IPS DF 4.7 (cell line): ENCODE measurements at regions not wholly inside any gene's neighbourhood (a gene's known extent, or its start where the extent isn't known, plus 50 kb on each side); places are given as distances from the start of the nearest gene placed in this dataset.
A peak's percentile ranks its signal among the peaks of the same experiment; 100 is the strongest.

Source experiments
- DNase-seq: peaks from one replicate; pipeline ENCODE4 v3.0.0-alpha.2; 2013; ENCODE audit warnings: low spot score; ENCODE audit errors: extremely low read depth

DNA sequence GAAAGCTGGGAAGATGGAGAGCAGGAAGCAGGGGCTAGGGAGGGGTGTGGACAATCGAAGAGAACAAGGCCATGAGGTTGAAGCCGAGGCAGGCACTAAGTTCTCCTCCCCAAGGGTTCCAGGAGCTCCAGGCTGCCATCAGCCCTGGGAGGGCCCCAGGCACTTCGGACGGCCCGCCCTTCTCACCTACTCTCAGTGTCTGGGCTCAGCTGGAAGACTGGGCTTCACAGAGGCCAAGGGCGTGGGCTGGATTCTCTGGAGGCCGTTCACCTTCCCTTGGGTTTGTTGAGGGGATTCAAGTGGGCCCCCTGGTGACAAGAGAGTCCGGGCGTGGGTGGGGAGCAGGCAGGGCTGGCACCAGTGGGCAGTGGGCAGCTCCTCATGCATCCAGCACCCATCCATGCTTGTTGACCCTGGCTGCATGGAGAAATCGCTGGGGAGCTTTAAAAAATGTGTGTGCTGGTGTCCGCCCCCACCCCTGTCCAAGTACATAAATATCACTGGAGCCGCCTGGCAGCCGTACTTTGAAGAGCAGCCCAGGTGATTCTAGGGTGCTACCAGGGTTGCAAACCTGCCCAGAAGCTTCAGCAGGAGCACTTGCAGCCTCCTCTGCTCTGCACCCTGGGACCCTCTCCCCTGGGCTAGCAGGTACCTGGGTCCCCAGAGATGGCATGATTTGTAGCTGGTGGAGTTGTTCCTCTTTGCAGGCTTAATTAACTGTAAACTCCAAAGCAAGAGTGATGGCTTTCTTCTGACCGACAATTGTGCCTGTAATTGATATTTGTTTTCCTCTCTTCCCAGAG, 74.3 kb downstream of the RTL6 start:
- no peak for DNase-seq

DNA sequence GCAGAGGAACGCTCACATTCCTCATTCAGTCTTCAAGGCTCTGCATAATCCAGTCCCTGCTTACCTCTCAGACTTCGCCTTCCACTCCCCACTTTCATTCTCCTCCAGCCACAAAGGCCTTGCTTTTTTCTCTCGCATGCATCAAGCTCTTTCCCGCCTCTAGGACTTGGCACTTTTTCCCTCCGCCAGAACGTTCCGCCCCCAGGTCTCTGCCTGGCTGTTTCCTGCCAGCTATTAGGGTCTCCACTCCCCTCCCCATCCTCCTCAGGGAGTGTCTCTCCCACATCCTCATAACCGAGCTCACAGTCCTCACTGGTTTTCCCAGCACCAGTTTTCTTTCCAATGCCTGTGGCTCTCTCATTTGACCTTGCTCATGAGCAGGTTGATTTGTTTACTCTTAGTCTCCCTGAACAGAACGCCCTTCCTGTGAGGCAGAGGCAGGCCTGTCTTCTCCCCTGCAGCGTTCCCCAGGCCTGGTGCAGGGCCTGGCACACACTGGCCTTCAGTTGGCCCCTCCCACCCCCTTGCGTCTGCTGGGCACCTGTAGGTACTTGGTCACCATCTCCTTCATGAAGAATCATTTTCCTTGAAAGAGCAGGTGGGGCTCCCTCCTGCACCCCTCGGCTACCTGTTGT, 75.2 kb downstream of the RTL6 start:
- no peak for DNase-seq

DNA sequence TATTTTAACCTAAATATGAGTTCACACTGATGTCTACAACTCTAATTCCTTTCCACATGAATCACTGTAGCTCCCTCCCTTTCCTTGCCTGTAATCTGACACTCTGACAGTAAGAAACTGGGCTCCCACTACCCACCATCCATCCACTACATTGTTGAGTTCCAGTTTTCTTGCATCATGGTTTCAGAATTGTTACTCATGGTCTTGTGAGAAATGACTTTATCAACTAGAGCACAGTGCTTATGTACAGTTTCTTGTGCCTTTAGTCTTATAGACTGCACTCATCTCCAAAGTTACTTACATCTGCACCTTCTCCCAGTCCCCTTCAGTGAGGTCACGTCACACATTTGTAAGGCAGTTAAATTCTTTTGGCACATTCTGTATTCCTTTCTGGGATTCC, 78.6 kb downstream of the RTL6 start:
- no peak for DNase-seq

DNA sequence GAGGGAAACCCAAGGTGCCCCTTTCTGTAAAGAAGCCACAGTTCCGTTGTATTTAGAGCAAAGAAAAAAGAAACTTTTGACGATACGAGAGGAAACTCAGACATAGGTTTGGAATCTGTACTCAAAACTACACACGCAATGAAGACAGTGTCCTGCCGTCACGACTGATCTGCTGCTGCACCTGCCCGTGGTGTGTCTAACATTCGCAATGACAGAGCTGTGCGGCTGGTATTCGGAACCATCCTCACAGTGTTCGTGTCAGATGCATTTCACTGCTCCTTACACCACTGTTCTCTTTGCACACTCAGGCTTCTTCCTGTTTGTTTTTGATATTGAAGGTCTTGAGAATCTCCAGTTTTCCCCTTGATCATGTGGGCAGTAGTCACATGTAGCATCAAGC, 84.8 kb downstream of the RTL6 start:
- DNase-seq, result no peak

DNA sequence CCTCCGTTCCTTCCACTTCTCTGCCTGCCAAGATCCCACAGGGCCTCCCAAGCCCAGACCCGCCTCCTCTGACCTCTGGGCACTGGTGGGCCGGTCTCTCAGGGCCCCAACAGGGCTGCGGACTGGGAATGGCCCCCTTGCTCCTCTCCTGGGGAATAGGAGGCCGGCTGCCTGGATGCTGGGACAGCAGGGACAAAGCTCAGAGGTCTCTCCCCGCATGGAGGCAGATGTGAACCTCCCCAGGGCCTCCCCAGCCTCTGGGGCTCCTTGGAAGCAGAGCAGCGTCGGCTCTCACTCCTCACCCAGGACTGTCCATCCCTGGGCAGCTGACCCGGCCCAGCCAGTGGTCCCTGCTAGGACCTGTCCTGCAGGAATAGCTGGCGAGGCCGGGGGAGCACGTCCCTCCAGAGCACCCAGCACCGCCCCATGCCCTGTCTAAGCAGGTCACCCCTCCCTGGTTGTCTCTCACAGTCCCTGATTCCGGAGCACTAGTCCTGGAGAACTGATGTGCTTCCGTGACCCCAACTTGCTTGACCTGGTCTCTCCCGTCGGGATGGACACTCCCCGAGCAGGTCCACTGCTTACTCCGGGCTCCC, 85.8 kb downstream of the RTL6 start:
- DNase-seq, result no peak

DNA sequence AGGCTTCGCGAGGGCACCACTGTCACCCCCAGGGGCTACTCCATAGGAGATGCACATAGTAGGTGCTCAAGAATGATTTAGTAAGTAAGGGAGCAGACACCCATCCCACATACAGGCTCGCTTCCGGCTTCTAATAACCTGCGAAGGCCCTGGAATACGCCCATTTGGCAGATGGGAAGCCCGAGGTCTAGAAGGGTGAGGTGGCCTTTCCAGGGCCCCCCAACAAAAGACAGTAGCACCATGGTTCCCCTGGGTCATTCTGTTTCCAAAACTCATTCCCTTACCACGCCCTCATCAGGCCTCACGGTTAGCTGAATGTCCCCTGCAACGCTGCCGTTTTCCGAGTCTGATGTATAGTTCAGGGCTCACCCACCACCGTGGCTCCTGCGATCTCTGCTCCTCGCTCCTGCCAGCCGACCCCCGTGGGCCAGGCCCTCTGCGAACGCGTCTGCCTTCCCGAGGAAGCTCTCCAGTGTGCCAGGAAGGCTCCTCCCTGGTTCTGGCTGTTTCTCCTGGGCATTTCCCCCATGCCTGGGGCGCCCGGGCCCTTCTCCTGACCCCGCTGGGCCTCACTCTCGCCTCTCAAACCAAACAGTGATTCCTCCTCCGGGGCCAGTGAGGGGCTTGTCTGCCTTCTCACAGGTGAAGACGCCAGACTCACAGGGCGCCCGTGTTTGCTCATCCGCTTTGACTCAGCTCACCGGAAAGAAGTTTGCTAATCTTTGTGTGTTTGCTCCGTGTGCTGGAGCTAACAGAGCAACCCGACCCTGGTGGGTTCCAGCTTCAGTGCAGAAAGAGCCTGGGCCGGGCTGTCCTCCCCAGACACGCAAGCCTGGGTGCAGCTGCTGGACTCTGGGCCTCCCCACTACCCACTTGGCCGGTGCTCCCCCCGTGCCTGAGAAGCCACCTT, 86.6 kb downstream of the RTL6 start:
- no peak for DNase-seq

DNA sequence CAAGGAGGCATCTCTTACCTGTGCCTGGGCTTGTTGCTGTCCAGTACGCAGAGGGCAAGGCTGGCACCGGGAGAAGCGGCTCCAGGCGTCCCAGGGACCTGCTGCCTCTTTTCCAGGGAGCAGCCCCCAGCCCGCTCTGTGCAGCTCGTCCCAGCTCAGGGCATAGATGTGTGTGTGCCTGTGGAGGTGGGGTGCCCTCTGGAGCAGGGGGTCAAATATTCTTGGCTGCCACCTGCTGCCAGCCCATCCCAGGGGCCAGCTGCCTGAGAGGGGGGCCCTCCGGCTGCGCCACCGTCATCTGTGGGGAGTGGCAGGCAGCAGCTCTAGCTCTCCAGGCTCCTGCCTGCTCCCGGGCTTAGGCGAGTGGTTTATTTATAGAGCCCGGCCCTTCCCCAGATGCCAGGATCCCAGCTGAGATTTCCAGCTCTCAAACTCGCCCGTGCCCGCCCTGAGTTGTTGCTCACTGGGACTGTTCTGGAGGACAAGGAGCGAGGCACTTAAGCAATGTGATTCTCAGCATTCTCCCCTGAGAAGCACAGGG, 87.5 kb downstream of the RTL6 start:
- no peak for DNase-seq

DNA sequence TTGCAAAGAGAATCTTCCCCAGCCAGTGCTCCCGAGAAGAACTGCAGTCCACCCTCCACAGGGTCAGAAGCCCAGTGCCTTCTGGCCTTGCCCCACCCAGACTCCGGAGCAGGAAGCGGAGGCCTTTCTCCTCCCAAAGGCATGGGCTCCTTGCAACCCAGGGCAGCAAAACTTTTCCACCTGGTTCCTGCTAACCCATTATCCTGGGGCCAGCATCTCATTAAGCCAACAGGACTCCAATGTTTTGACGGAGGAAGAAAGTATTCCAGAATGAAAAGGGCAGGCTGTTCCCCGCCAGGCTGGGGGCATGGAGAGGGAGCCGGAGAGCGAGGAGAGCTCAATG, 88.1 kb downstream of the RTL6 start:
- DNase-seq, result no peak

DNA sequence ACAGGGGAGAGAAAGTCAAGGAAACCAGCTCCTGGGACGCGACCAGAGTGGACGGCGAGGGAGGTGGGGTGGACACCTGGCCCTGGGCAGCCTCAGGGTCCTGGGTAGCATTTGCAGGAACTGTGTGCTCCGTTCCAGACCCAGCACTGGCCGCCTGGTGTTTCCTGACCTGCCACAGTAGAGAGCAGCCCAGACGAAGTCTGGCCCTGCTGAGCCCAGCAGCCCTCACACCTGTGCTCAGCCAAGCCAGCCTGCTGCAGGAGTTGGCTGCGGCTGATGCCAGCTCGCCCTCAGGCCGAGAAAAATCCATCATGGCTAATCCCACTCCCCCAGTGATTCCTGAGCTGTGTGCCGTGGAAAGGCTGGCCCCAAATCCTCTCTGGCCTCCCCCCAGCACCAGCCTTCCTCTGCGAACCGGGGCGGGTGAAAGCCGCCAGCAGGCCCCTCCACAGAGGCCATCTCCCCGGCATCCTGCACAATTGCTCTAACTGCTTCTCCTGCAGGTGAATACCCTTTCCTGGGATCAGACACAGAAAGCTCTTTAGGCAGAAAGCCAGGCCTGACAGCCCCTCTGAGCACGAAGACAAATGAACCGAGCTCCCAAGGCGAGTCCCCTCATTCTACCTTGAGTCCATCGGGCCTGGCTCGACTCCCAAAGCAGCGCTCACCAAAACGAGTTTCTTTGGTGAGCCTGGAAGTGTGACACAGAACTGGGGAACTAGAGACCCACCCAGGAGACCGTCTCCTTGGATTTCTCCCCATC, 88.6 kb downstream of the RTL6 start:
- no peak for DNase-seq

DNA sequence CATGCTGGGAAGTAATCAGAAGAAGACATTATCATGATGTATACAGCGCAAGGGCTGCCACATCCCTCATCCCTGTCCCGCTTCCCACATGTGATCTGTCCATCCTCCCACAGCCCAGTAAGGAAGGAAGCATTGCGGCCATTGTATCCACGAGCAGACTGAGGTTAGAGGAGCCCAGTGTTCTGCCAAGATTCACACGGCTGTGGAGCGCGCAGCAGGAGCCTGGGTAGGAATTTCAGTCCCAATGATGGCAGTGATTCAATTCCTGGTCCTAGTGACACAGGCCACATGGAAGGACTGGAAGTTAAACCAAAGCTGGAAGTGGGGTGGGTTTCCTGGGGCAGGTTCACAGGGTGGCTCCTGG, 89.2 kb downstream of the RTL6 start:
- DNase-seq, result no peak

DNA sequence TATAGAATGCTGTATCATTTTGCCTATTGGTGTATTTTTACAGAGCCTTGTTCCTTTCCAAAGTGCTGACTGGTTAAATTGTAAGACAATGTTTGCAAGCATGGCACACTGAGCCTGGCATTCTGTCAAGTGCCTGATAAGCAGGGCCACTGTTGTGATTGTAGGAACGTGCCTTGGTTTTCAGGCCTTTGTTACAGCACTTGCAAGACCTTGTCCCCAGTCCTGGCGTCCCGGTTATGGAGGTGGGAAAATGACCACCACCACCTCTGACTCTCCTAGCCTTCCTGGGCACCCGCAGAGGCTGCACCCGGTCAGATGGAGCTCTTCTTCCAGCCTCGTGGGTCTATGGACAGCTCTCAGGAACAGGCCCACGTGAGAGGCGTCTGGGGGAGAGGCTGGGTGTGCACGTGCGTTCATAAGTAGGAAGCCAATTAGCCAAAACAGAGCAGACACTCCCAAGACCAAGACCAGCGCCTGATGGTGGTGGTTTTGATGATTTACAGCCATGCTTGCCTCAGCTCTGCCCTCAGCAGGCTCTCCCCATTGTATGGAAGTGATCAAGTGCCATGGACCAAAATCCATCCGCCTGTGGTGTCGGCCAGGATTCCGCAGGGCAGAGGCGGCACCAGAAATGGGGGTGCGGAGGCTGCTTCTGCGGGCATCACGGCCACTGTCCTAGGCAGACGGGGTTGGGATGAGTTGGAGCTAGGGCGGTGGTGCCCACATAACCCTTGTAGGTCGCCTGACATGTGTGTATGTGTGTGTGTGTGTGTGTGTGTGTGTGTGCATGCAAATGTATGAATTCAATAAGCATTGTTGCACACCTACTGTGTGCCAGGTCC, 89.8 kb downstream of the RTL6 start:
- no peak for DNase-seq

DNA sequence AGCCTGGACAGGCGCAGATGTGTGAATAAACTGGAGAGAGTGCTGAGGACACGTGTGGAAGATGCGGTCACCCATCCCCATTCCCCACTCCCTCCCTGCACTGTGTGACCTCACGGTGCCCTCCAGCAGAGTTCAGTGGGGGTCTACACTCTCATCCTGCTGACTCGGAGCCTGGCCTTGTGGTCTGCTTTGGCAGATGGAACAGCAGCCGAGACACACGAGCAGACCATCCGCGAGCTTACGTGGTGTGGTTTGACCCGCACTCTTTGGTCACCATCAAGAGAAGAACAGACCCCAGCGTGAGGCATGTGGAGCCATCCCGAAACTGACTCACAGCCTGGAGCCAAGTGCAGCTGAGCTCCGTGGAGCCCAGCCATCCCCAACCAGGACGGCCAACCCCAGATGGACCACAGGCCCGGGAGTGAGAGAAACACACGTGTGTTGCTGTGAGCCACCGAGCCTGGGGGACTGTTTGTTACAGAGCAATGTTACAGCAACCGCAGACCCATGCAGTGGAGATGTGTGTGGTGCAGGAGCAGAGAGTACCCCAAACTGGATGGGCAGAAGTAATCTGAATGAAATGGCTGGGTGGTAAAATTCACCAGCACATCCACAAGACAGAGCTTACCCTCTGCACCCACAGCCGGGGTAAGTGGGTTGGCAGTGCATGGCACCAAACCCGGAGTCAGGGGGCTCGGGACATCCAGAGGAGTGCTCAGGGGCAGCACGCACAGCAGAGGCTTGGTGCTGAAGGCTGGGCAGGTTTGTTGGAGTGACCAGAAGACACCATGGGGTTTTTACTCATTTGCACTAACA, 90.7 kb downstream of the RTL6 start:
- no peak for DNase-seq

DNA sequence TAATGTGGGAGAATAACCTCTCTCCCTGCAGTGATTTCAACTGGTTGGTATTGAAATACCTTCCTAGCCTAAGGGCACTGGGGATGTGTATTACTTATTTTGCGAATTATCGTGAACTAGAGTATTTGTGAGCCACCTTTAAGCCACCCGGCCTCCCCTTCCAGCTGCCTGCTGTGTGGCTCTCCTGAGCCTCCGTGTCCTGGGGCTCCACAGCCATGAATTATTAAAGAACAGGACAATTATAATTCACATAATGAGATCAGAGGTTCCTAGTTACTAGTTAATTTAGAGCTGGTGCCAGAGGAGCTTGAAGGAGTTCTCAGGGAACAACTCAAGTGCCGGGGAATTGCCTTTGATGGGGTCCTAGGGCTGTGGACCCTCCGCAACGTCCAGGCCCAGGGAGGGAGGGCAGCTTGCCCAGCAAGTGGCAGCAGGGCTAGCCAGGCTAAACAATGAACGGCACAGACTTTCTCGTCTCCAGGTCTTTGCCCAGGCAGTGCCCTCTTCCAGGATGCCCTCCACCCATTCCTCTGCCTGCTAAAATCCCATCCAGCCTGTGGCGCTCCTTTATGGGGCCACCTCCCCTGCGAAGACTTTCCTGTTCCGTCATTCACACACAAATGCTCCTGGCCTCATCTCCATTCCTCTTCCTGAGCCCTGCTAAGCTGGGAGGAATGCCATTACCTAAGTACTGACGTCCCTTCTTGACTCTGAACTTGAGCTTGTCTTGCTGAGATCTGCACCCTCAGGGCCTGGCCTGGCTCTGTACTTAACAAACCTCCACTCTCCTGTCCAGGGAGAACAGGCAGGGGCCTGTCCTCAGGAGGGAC, 91.5 kb downstream of the RTL6 start:
- peak; percentile 19 for DNase-seq

DNA sequence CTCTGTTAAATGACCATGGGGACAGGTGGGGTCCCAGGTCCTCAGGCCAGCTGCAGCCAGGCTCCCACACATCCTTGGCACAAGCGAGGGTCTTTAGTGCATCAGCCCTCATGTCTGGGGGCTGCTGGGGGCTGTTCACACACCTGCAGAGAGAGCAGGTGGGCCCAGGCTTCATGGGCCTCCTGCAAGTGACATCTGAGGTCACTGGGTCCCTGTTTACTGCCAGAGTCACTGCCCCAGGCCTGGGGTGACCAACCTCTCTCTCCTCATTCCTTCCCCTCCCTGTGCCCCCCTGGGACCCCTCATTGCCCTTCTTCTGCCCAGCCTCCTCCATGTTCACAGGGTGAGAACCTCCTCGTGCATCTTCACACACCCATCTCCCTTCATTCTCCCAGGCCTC, 92.4 kb downstream of the RTL6 start:
- DNase-seq, result no peak

DNA sequence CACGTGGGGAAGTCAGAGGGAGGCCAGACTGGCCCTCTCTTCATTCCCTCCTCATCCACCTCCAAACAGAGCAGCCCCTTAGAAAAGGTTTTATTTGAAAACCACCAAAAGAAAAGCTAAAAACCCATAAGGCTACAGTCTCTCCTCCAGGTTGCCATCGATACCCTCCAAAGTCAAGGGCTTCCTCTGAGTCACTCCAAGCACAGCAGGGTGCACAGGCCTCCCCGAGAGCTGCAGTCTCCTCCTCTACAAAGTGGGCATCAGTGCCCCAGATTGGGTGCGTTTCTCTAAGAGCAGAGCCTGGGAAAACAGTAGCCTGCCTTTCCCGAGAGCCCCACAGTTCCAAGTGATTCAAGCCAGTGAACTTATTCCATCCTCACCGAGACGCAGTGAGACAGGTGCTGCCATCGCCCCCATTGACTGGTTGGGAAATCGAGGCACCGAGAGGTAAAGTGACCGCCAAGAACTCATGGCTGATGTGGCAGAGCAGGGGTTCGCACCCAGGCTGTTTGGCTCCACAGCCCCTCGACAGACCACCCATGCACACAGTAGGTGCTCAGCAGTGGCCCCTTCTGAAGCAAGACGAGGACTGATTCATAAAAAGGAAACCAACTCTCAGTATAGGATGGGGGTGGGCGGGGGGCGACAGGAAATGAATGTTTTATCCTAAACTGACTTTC, 91.7 kb upstream of the SHISAL1 start:
- no peak for DNase-seq

DNA sequence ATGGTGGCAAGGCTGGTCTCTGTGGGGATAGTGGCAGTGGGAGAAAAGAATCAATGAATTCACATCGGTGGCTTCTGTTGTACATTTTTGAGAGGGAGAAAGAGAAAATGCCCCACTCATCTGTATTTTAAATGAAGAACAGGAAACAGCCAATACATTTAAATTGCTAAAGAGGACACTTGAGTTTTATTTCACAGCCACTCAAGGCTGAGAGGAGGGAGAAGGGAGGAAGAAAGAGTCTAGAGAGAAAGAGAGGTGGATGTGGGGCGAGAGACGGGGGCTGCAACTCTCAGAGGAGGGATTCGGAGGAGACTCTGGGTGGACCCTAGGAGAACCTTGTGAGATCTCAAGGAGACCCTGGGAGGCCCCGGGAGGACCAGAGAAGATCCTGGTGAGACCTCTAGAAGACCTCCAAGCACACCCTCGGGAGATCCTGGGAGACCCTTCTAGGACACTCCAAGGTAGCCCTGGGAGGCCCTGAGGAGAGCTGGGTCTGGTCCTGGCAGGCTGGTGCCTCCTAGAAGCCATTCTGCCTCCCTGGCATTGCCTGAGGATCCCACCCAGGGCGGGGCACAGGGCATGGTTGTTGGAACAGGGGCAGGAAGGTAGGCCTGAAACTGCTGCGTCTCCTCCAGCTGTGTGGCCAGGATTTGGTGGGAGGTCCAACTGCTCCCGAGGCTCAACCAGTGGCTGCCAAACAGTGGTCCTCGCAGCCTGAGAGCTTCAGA, 91.0 kb upstream of the SHISAL1 start:
- no peak for DNase-seq

DNA sequence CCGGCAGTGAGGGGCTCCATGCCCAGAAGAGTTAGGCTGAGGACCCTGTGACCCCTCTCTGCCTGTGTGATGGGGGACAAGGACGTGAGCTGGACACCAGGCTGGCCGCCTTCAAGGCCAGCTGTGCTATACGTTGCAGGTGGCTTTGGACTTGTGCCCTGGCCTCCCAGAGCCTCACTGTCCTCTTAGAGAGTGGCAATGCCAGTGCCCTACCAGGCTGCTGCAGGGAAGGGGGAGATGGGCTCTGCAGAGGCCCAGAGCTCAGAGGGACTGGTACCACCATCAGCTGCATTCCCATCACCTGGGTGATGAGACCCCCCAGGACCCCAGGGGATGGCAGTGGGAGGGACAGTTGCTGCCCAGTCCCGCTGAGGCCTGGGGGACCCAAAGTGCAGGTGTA, 90.4 kb upstream of the SHISAL1 start:
- no peak for DNase-seq
